ENCODE measurements at regions not wholly inside any gene's neighbourhood (a gene's known extent, or its start where the extent isn't known, plus 50 kb on each side); places are given as distances from the start of the nearest gene placed in this dataset.

DNA sequence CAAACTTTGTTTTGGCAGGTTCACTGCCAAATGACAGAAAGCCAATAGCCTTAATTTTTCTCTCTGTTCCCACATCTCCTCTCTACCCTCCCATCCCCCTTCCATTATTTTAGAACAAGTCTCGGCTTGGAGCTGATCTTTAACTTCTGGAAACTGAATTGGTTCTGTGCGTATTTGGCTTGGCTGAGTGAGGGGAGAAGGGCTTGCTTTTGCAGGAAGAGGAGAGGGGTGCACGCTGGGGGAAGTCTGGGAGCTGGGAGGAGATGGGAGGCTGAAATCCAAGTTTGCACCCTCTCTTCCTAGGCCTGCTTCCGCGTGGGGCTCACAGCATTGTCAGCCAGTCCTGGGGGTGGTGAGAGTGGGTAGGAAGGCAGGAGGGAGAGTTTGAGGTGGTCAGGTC is 176.1 kb upstream of the SPRED2 start:
- TF ChIP-seq, protein P1, sequence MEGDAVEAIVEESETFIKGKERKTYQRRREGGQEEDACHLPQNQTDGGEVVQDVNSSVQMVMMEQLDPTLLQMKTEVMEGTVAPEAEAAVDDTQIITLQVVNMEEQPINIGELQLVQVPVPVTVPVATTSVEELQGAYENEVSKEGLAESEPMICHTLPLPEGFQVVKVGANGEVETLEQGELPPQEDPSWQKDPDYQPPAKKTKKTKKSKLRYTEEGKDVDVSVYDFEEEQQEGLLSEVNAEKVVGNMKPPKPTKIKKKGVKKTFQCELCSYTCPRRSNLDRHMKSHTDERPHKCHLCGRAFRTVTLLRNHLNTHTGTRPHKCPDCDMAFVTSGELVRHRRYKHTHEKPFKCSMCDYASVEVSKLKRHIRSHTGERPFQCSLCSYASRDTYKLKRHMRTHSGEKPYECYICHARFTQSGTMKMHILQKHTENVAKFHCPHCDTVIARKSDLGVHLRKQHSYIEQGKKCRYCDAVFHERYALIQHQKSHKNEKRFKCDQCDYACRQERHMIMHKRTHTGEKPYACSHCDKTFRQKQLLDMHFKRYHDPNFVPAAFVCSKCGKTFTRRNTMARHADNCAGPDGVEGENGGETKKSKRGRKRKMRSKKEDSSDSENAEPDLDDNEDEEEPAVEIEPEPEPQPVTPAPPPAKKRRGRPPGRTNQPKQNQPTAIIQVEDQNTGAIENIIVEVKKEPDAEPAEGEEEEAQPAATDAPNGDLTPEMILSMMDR (IDR thresholded peaks at IDR 0.05): no peak
- TF ChIP-seq POLR2A (IDR thresholded peaks at IDR 0.05): no peak
